RPMI8226 (cell line): ENCODE measurements at regions not wholly inside any gene's neighbourhood (a gene's known extent, or its start where the extent isn't known, plus 50 kb on each side); places are given as distances from the start of the nearest gene placed in this dataset.

ENCODE experiments used
- DNase-seq: peaks from one replicate; pipeline ENCODE4 v3.0.0-alpha.2; 2015

GRCh38 chr7:95718577-95719410, 53.6 kb upstream of the DYNC1I1 start:
- DNase-seq, result no peak

GRCh38 chr7:95716357-95717122, 55.8 kb upstream of the DYNC1I1 start:
- DNase-seq, result no peak

DNA sequence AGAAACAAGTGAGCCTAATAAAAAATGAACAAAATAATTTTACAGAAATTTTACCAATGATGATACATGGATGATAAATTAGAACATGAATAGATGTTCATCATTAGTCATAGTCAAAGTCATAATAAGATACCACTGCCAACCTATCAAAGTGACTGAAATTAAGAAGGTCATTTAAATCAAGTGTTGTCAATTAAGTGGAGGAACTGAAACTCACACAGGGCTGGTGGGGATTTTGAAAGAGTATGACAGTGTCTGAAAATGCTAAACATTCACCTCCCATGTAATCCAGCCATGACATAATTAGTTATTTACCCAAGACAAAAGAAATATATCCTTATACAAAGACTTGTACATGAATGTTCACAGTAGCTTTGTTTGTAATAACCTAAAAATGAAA, 57.1 kb upstream of the DYNC1I1 start:
- no peak for DNase-seq

- DNase-seq, result no peak
Observed at GRCh38 chr7:95710711-95711110, 61.6 kb upstream of the DYNC1I1 start.

GRCh38 chr7:95700917-95701316, 71.4 kb upstream of the DYNC1I1 start:
- DNase-seq, result no peak

- no peak for DNase-seq
Observed at GRCh38 chr7:95694334-95694733, 78.0 kb upstream of the DYNC1I1 start.

GRCh38 chr7:95693551-95694333, 78.6 kb upstream of the DYNC1I1 start:
- no peak for DNase-seq

GRCh38 chr7:95691464-95691863, 80.9 kb upstream of the DYNC1I1 start:
- no peak for DNase-seq

- DNase-seq, result peak; percentile 59
Observed at GRCh38 chr7:95690367-95690947, 81.9 kb upstream of the DYNC1I1 start.

- DNase-seq, result no peak
Observed at GRCh38 chr7:95688931-95689495, 83.3 kb upstream of the DYNC1I1 start.

DNA sequence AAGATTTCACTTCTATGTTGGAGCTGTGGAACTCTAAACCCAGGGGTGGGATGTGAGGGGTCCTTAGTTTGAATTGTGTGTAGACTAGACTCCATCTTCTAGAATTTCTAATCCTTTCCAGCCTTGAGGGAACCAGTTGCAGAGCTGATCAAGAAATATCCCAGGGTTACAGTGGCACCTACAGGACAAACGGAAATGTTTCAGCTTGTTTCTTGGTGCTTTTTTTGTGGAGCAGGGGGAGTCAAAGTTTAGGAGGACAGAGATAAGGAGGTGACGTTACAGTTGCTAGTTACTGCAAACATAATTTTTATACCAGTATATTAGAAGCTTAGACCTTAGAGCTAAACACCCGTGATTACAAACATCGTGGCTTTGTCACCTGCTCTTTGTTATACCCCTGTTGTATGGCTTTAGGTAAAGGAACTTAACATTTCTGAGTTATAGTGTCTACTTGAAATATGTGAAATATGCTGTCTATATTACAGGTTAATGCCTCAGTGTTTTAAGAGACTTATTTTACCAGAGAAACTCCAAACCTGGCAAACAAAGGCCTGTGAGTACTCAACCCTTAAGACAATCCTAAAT, 84.5 kb upstream of the DYNC1I1 start:
- peak; percentile 45 for DNase-seq

DNA sequence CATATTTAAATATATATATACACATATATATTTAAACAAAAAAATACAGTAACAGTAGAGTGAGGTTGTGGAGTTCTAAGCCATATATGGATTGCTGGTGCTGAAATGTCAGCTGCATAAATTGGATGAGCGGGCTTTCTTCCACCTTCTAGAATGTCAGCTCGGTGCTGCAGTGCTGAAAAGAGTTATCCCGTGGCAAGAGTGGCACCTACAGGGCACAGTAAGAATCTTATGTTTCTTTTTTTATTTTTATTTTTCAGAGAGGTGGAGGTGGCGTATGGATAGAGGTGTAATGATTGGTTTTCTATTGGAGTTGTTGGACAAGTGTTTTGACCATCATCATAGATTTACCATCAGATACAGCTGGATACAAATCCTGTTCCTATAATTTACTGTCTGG, 86.2 kb upstream of the DYNC1I1 start:
- peak; percentile 74 for DNase-seq

GRCh38 chr7:95684505-95684904, 87.8 kb upstream of the DYNC1I1 start:
- DNase-seq, result no peak

- DNase-seq, result peak; percentile 60
Observed at GRCh38 chr7:95684037-95684436, 87.7 kb upstream of the PDK4 start.

DNA sequence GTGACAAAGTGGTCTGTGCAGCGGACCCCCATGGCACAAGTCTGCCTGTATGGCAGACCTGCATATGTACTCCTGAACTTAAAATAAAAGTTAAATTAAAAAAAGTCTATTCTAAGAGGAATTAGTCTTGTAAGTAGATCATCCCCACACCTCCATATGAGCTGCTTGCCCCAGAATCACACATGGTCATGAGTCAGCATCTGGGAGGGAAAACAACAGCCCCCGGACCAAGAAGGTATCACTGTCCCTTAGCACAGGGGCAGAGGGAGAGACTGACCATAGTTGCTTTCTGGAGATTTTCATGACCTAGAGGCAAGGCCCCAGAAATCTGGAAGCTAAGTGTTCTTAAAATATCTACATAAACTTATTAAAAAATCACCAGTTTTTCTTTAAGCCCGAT, 86.6 kb upstream of the PDK4 start:
- DNase-seq, result no peak

- DNase-seq, result no peak
Observed at GRCh38 chr7:95676691-95677090, 80.4 kb upstream of the PDK4 start.

- no peak for DNase-seq
Observed at GRCh38 chr7:95675632-95676031, 79.3 kb upstream of the PDK4 start.

DNA sequence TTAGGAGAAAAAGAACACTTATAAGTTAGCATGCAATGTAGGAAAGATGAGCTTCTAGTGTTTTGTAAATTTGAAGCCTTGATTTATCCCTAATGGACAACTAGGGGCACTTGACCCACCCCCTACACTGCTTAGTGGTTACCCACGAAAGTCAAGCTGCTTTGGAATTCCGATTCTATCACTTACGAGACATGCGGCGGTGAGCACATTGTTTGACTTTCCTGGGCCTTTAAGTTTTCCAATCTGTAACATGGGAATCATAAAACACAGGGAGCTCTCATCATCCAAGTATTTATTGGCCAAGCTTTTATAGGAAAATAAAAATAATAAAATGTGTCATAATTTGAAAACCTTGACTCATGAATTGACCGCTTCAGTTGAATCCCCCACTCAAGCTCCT, 78.7 kb upstream of the PDK4 start:
- no peak for DNase-seq

DNA sequence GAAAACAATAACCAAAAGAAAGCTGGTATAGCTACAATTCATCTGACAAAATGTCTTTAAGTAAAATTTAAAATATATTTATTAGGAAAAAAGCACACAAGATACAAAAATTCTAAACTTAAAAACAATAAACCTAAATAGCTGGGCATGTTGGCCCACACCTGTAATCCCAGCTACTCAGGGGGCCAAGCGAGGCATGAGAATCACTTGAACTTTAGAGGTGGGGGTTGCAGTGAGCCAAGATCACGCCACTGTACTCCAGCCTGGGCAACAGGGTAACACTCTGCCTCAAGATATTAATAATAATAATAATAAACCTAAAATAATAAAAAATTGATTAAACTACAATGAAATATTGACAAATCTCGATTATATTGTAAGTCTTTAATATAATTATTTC, 77.8 kb upstream of the PDK4 start:
- DNase-seq, result no peak

GRCh38 chr7:95672434-95672833, 76.1 kb upstream of the PDK4 start:
- no peak for DNase-seq

- DNase-seq, result peak; percentile 65
Observed at GRCh38 chr7:95669513-95669912, 73.2 kb upstream of the PDK4 start.

- no peak for DNase-seq
Observed at GRCh38 chr7:95668504-95669018, 72.2 kb upstream of the PDK4 start.
